ENCODE measurements at regions not wholly inside any gene's neighbourhood (a gene's known extent, or its start where the extent isn't known, plus 50 kb on each side); places are given as distances from the start of the nearest gene placed in this dataset.

DNA sequence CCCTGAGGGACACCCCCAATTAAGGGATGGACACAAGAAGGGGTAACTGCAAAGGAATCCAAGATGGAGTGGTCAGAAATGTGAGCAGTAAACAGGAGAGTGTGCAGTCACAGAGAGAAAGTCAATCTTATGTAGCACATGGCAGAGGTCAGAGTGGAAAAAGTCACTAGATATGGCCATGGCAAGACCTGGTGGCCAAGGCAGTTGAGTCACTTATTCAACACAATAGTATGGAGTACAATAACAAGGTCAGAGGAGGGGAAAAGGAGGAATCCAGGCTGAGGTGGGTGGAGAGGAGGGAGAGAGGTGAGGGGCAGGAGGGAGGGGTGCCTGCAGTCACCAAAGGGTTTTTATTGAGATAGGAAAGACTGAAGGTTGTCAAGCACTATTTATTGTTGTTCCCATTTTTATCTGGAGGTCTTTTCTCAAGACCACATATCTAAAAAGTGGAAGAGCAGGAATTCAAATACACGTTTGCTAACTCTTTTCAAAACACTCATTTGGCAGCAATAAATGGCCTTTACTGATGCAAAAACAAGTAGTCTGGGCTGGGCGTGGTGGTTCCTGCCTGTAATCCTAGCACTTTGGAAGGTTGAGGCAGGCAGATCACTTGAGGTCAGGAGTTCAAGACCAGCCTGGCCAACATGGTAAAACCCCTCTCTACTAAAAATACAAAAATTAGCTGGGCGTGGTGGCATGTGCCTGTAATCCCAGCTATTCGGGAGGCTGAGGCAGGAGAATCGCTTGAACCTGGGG, 53.3 kb upstream of the ARHGEF3 start:
- Histone ChIP-seq H3K79me1 (ENCODE audit: low read depth in 1 of 2, low read length in 2 of 2) (no peaks in the 10 kb centered on the region), H2AFZ (replicated peaks; ENCODE audit: low read length, poor library complexity) (no peak overlapping the region), H3K27me3 (ENCODE audit: control insufficient read depth, insufficient read depth, low read length) (0 out of 2 replicates have a peak, but pooled peaks cover 2% of the 10 kb centered on the region), H3K4me2 (ENCODE audit: low read depth, low read length) (no peak overlapping the region), H4K8ac (ENCODE audit: low read depth in 2 of 2, low read length in 2 of 2) (no peak overlapping the region), H3K4ac (ENCODE audit: low read depth, low read length) (no peak overlapping the region), H3K9me1 (ENCODE audit: insufficient read depth, low read length) (no peaks in the 10 kb centered on the region; the same call in 1 of the 2 replicates), H3K9me3 (ENCODE audit: control insufficient read depth, insufficient read depth, low read length) (no peaks in the 10 kb centered on the region), H2BK5ac (ENCODE audit: low read depth, low read length, poor library complexity, severe bottlenecking) (no peak overlapping the region), H3K18ac (ENCODE audit: low read depth, low read length) (no peak overlapping the region), H3K23ac (ENCODE audit: low read depth, low read length) (no peak overlapping the region), H3K14ac (replicated peaks; ENCODE audit: low read depth, low read length) (no peak overlapping the region), H3K56ac (ENCODE audit: extremely low read depth, insufficient read depth, low read length) (no peak overlapping the region), H2AK9ac (replicated peaks; ENCODE audit: low read depth, low read length, poor library complexity) (no peak overlapping the region), H3K4me1 (ENCODE audit: control insufficient read depth, insufficient read depth, low read length) (no peaks in the 10 kb centered on the region), H3K4me3 (ENCODE audit: insufficient read depth, low read depth, low read length) (no peak overlapping the region), H2BK120ac (ENCODE audit: low read depth, low read length) (no peak overlapping the region), H3K9ac (ENCODE audit: low read depth, low read length) (no peak overlapping the region), H2BK15ac (ENCODE audit: low read depth, low read length) (no peak overlapping the region), H4K5ac (ENCODE audit: low read depth, low read length) (no peak overlapping the region), H4K91ac (ENCODE audit: insufficient read depth, low read depth, low read length) (no peak overlapping the region), H3K27ac (ENCODE audit: insufficient read depth, low read length) (no peak overlapping the region), H3K36me3 (ENCODE audit: control insufficient read depth, insufficient read depth, low read length) (no peaks in the 10 kb centered on the region), H2BK20ac (ENCODE audit: low read depth, low read length) (no peak overlapping the region), H4K20me1 (ENCODE audit: insufficient read depth, low read length) (no peaks in the 10 kb centered on the region), H2AK5ac (ENCODE audit: low read depth, low read length) (no peak overlapping the region)
- whole genome bisulfite sequencing, 2 experiments (ENCODE audit: extremely low coverage in 2 of 2, insufficient read length in 1 of 2): 100% methylated on average over 1 of the region's 5 CpGs; no CpG with 5 or more reads in 1 of the 2 experiments
- BruUV-seq (replicated peaks): no TSS peak
- ChIA-PET POLR2A (ENCODE audit: unreplicated experiment) (no interaction called here), CTCF (no interaction called here)
- no peak for DNase-seq
- in situ Hi-C loops (cut with MboI; ENCODE audit: low sequenced_read_pairs): no loop called here
- dilution Hi-C loops (cut with HindIII; ENCODE audit: low sequenced_read_pairs, unreplicated experiment): no loop called here
- intact Hi-C loops (cut with micrococcal nuclease): loop anchor here (5.0 kb wide), 1 partner anchor 132 kb away; no protein-coding TSS in a partner anchor
- TF ChIP-seq, protein P1, sequence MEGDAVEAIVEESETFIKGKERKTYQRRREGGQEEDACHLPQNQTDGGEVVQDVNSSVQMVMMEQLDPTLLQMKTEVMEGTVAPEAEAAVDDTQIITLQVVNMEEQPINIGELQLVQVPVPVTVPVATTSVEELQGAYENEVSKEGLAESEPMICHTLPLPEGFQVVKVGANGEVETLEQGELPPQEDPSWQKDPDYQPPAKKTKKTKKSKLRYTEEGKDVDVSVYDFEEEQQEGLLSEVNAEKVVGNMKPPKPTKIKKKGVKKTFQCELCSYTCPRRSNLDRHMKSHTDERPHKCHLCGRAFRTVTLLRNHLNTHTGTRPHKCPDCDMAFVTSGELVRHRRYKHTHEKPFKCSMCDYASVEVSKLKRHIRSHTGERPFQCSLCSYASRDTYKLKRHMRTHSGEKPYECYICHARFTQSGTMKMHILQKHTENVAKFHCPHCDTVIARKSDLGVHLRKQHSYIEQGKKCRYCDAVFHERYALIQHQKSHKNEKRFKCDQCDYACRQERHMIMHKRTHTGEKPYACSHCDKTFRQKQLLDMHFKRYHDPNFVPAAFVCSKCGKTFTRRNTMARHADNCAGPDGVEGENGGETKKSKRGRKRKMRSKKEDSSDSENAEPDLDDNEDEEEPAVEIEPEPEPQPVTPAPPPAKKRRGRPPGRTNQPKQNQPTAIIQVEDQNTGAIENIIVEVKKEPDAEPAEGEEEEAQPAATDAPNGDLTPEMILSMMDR (conservative IDR thresholded peaks at IDR 0.05; ENCODE audit: low read depth, low read length): no peak
- no peak for TF ChIP-seq MXI1 (IDR thresholded peaks at IDR 0.05; ENCODE audit: borderline replicate concordance, low read depth, low read length)
- TF ChIP-seq, protein P2, sequence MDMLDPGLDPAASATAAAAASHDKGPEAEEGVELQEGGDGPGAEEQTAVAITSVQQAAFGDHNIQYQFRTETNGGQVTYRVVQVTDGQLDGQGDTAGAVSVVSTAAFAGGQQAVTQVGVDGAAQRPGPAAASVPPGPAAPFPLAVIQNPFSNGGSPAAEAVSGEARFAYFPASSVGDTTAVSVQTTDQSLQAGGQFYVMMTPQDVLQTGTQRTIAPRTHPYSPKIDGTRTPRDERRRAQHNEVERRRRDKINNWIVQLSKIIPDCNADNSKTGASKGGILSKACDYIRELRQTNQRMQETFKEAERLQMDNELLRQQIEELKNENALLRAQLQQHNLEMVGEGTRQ (IDR thresholded peaks at IDR 0.05; ENCODE audit: low read depth, low read length): no peak
- TF ChIP-seq CHD1 (IDR thresholded peaks at IDR 0.05; ENCODE audit: low read depth, low read length): no peak
- no peak for TF ChIP-seq CEBPB (IDR thresholded peaks at IDR 0.05; ENCODE audit: low read depth, low read length)
- no peak for TF ChIP-seq RFX5 (IDR thresholded peaks at IDR 0.05; ENCODE audit: low read depth, low read length)
- ATAC-seq (ENCODE audit: low read depth): no peak
